Fibroblast of lung (primary cell): ENCODE measurements at regions not wholly inside any gene's neighbourhood (a gene's known extent, or its start where the extent isn't known, plus 50 kb on each side); places are given as distances from the start of the nearest gene placed in this dataset.

Source experiments
- EZH2 ChIP-seq: IDR thresholded peaks from 2 replicates; pipeline ENCODE4 v1.5.1; 2012; ENCODE audit warnings: low read length, control low read depth, mild to moderate bottlenecking; ENCODE audit errors: missing control alignments
- TF ChIP-seq, protein P1 (sequence below), 2 donors: IDR thresholded peaks in 1 of 2; conservative IDR thresholded peaks in 1 of 2; 1 replicate in 1 of 2; 2 replicates in 1 of 2; pipeline ENCODE4 v1.5.1; 2011 to 2012; ENCODE audit warnings: low read length in 2 of 2, control low read depth in 1 of 2, inconsistent platforms in 1 of 2, low read depth in 1 of 2, mild to moderate bottlenecking in 1 of 2

GRCh38 chr2:118731413-118731812 lies 116.0 kb downstream of the EN1 start:
- TF ChIP-seq, protein P1, sequence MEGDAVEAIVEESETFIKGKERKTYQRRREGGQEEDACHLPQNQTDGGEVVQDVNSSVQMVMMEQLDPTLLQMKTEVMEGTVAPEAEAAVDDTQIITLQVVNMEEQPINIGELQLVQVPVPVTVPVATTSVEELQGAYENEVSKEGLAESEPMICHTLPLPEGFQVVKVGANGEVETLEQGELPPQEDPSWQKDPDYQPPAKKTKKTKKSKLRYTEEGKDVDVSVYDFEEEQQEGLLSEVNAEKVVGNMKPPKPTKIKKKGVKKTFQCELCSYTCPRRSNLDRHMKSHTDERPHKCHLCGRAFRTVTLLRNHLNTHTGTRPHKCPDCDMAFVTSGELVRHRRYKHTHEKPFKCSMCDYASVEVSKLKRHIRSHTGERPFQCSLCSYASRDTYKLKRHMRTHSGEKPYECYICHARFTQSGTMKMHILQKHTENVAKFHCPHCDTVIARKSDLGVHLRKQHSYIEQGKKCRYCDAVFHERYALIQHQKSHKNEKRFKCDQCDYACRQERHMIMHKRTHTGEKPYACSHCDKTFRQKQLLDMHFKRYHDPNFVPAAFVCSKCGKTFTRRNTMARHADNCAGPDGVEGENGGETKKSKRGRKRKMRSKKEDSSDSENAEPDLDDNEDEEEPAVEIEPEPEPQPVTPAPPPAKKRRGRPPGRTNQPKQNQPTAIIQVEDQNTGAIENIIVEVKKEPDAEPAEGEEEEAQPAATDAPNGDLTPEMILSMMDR (conservative IDR thresholded peaks at IDR 0.05 in 1 of 2, IDR thresholded peaks at IDR 0.05 in 1 of 2; ENCODE audit: low read depth in 1 of 2, low read length in 2 of 2) = no peak
- TF ChIP-seq EZH2 = no peak
